ENCODE measurements at regions not wholly inside any gene's neighbourhood (a gene's known extent, or its start where the extent isn't known, plus 50 kb on each side); places are given as distances from the start of the nearest gene placed in this dataset.

- TF ChIP-seq RXRA (IDR thresholded peaks at IDR 0.05; ENCODE audit: insufficient read depth, low read depth, low read length), result no peak
- no peak for TF ChIP-seq RFX5 (IDR thresholded peaks at IDR 0.05; ENCODE audit: borderline replicate concordance, low read depth, low read length)
- no peak for TF ChIP-seq CTCF (IDR thresholded peaks at IDR 0.05; ENCODE audit: control extremely low read depth in 1 of 3, insufficient read depth in 1 of 3, low read depth in 1 of 3, low read length in 3 of 3)
- no peak for TF ChIP-seq POLR2A (IDR thresholded peaks at IDR 0.05; ENCODE audit: control extremely low read depth in 1 of 2, low read depth in 2 of 2, low read length in 2 of 2)
- no peak for TF ChIP-seq ZNF274 (IDR thresholded peaks at IDR 0.05; ENCODE audit: borderline replicate concordance, extremely low read depth, low read length)
- TF ChIP-seq BACH1 (IDR thresholded peaks at IDR 0.05; ENCODE audit: low read length), result no peak
- no peak for TF ChIP-seq SIN3A (conservative IDR thresholded peaks at IDR 0.05 in 1 of 2, IDR thresholded peaks at IDR 0.05 in 1 of 2; ENCODE audit: low read depth in 1 of 2, low read length in 2 of 2)
Observed at GRCh38 chr18:51921862-51922261, 418.1 kb upstream of the DCC start.
